H1 (cell line): ENCODE measurements at regions not wholly inside any gene's neighbourhood (a gene's known extent, or its start where the extent isn't known, plus 50 kb on each side); places are given as distances from the start of the nearest gene placed in this dataset.

Experiments used
- CTCF ChIA-PET: fragments of 300-600 bp; sonication (Branson Sonifier 250); formaldehyde crosslinking; loops from one replicate; lab custom pipeline; 2021; ENCODE audit not compliant: partially characterized antibody; lab: Charles Lee
- POLR2A ChIA-PET: fragments of 300-600 bp; sonication (Branson Sonifier 250); formaldehyde crosslinking; loops from one replicate; lab custom pipeline; 2021; ENCODE audit warnings: inconsistent platforms; ENCODE audit not compliant: partially characterized antibody; lab: Charles Lee
- DNase-seq, 2 experiments: peaks; one replicate each; pipeline versions ENCODE4 v3.0.0 to v3.0.0-alpha.2; 2010 to 2022; ENCODE audit warnings: low spot score in 2 of 2, low read depth in 1 of 2, mixed read lengths in 1 of 2
- FAIRE-seq: peaks from 2 replicates; lab custom pipeline; 2011; peaks lifted over from hg19 to GRCh38; lab: Jason Lieb, UNC
- H2AFZ ChIP-seq: 2 replicates; pipeline ENCODE4 v1.8.1; 2012; ENCODE audit warnings: low read length, inconsistent platforms
- H2AK5ac ChIP-seq: 2 replicates; pipeline ENCODE4 v1.6.1; 2013; ENCODE audit warnings: low read depth, low read length
- H2BK120ac ChIP-seq: replicated peaks from 2 replicates; pipeline ENCODE3; 2013; ENCODE audit warnings: low read depth, low read length, inconsistent platforms
- H2BK12ac ChIP-seq: 2 replicates; pipeline ENCODE4 v1.6.1; 2013; ENCODE audit warnings: low read depth, low read length
- H2BK15ac ChIP-seq: 2 replicates; pipeline ENCODE4 v1.6.1; 2013; ENCODE audit warnings: low read length
- H2BK20ac ChIP-seq: 2 replicates; pipeline ENCODE4 v1.6.1; 2013; ENCODE audit warnings: low read length
- H2BK5ac ChIP-seq: 2 replicates; pipeline ENCODE4 v1.6.1; 2013; ENCODE audit warnings: low read depth, low read length
- H3K14ac ChIP-seq: 2 replicates; pipeline ENCODE4 v1.6.1; 2013; ENCODE audit warnings: inconsistent platforms; ENCODE audit not compliant: insufficient read length
- H3K18ac ChIP-seq: 2 replicates; pipeline ENCODE4 v1.6.1; 2013; ENCODE audit warnings: low read length; ENCODE audit errors: extremely low read depth
- H3K23ac ChIP-seq: 2 replicates; pipeline ENCODE4 v1.6.1; 2013; ENCODE audit warnings: inconsistent platforms; ENCODE audit not compliant: insufficient read length
- H3K23me2 ChIP-seq: 2 replicates; pipeline ENCODE4 v1.6.1; 2013; ENCODE audit warnings: low read depth, low read length
- H3K27ac ChIP-seq: 2 replicates; pipeline ENCODE4 v1.6.1; 2011; ENCODE audit warnings: low read depth, low read length, inconsistent platforms
- H3K27me3 ChIP-seq, 4 experiments: replicated peaks in 1 of 4; 1 replicate in 1 of 4; 2 replicates in 3 of 4; pipeline versions ENCODE4 v1.6.1 to v1.8.1; 2011 to 2013; ENCODE audit warnings: low read length in 3 of 4, mild to moderate bottlenecking in 3 of 4, inconsistent platforms in 2 of 4, mixed read lengths in 2 of 4, moderate library complexity in 1 of 4; ENCODE audit not compliant: control insufficient read depth in 3 of 4, insufficient read depth in 3 of 4; ENCODE audit errors: extremely low read depth in 1 of 4
- H3K36me3 ChIP-seq, 4 experiments: 2 replicates each; pipeline versions ENCODE4 v1.6.1 to v1.8.1; 2011 to 2013; ENCODE audit warnings: mild to moderate bottlenecking in 4 of 4, low read length in 3 of 4, moderate library complexity in 2 of 4, control low read depth in 1 of 4, inconsistent platforms in 1 of 4; ENCODE audit not compliant: insufficient read depth in 4 of 4, control insufficient read depth in 2 of 4
- H3K4ac ChIP-seq: replicated peaks from 2 replicates; pipeline ENCODE3; 2013; ENCODE audit warnings: low read length, low read depth, mixed read lengths, inconsistent platforms; ENCODE audit not compliant: insufficient read length
- H3K4me1 ChIP-seq, 4 experiments: replicated peaks in 1 of 4; 1 replicate in 1 of 4; 2 replicates in 3 of 4; pipeline versions ENCODE4 v1.6.1 to v1.8.1; 2011 to 2013; ENCODE audit warnings: low read length in 3 of 4, inconsistent platforms in 2 of 4, mixed read lengths in 1 of 4; ENCODE audit not compliant: insufficient read depth in 4 of 4, control insufficient read depth in 3 of 4
- H3K4me2 ChIP-seq, 2 experiments: 2 replicates each; pipeline versions ENCODE4 v1.6.1 to v1.8.1; 2011 to 2013; ENCODE audit warnings: low read depth in 2 of 2, low read length in 2 of 2, control low read depth in 1 of 2, inconsistent platforms in 1 of 2, mild to moderate bottlenecking in 1 of 2; ENCODE audit not compliant: insufficient read depth in 1 of 2
- H3K4me3 ChIP-seq, 4 experiments: fragments of 200-600, 300-600 bp in 1 of 4; sonication (generic), shearing (Covaris generic), sonication (Bioruptor Twin) in 1 of 4; 2 replicates each; pipeline versions ENCODE4 v1.5.1 to v1.8.1; 2011 to 2016; ENCODE audit warnings: low read length in 4 of 4, low read depth in 3 of 4, control low read depth in 2 of 4, inconsistent platforms in 2 of 4, mild to moderate bottlenecking in 2 of 4, mixed read lengths in 1 of 4, moderate library complexity in 1 of 4; ENCODE audit not compliant: insufficient read depth in 2 of 4; ENCODE audit errors: extremely low read depth in 1 of 4
- H3K56ac ChIP-seq: replicated peaks from 2 replicates; pipeline ENCODE3; 2013; ENCODE audit warnings: low read depth, mild to moderate bottlenecking, mixed read lengths, low read length, inconsistent platforms; ENCODE audit not compliant: insufficient read length
- H3K79me1 ChIP-seq: 2 replicates; pipeline ENCODE4 v1.6.1; 2013; ENCODE audit warnings: low read depth, low read length, control low read depth
- H3K79me2 ChIP-seq, 2 experiments: 2 replicates each; pipeline versions ENCODE4 v1.6.1 to v1.8.1; 2012 to 2013; ENCODE audit warnings: low read length in 2 of 2, mild to moderate bottlenecking in 2 of 2, inconsistent platforms in 1 of 2; ENCODE audit not compliant: insufficient read depth in 2 of 2, control insufficient read depth in 1 of 2
- H3K9ac ChIP-seq, 4 experiments: replicated peaks in 1 of 4; 1 replicate in 1 of 4; 2 replicates in 3 of 4; pipeline versions ENCODE4 v1.6.1 to v1.8.1; 2011 to 2013; ENCODE audit warnings: low read depth in 3 of 4, low read length in 3 of 4, control low read depth in 2 of 4, mild to moderate bottlenecking in 2 of 4, moderate library complexity in 2 of 4, inconsistent platforms in 1 of 4; ENCODE audit errors: extremely low read depth in 1 of 4
- H3K9me3 ChIP-seq, 2 experiments: 2 replicates each; pipeline versions ENCODE4 v1.6.1 to v1.8.1; 2012 to 2013; ENCODE audit warnings: mild to moderate bottlenecking in 2 of 2, moderate library complexity in 2 of 2, control low read depth in 1 of 2, inconsistent platforms in 1 of 2, low read depth in 1 of 2, low read length in 1 of 2, mixed read lengths in 1 of 2; ENCODE audit not compliant: insufficient read depth in 2 of 2
- H4K20me1 ChIP-seq, 2 experiments: replicated peaks in 1 of 2; 2 replicates each; pipeline versions ENCODE3 to v1.8.1; 2011 to 2013; ENCODE audit warnings: inconsistent platforms in 2 of 2, low read length in 2 of 2, mild to moderate bottlenecking in 1 of 2; ENCODE audit not compliant: insufficient read depth in 2 of 2, control insufficient read depth in 1 of 2
- H4K5ac ChIP-seq: 2 replicates; pipeline ENCODE4 v1.6.1; 2013; ENCODE audit warnings: low read length, low read depth, mixed read lengths, inconsistent platforms; ENCODE audit not compliant: insufficient read length
- H4K8ac ChIP-seq: 2 replicates; pipeline ENCODE4 v1.8.0; 2013; ENCODE audit warnings: mild to moderate bottlenecking, moderate library complexity, low read length, inconsistent platforms; ENCODE audit not compliant: insufficient read depth; ENCODE audit errors: extremely low read depth
- H4K91ac ChIP-seq: replicated peaks from 2 replicates; pipeline ENCODE3; 2013; ENCODE audit warnings: low read length, mixed read lengths, inconsistent platforms; ENCODE audit not compliant: insufficient read length
- ASH2L ChIP-seq: fragments of 200-600, 300-600 bp; sonication (generic); IDR thresholded peaks from one replicate; pipeline ENCODE4 v1.7.1; 2017; ENCODE audit warnings: low read length
- CBX5 ChIP-seq: fragments of 300-800, 300-1000 bp; sonication (generic); IDR thresholded peaks from 2 replicates; pipeline ENCODE4 v1.7.1; 2016; ENCODE audit warnings: antibody characterized with exemption, low read length, low read depth
- CBX8 ChIP-seq: fragments of 300-800, 300-1000 bp; sonication (generic); IDR thresholded peaks from 2 replicates; pipeline ENCODE4 v1.7.1; 2016; ENCODE audit warnings: low read depth, low read length, borderline replicate concordance
- CTBP2 ChIP-seq: IDR thresholded peaks from 2 replicates; pipeline ENCODE4 v1.7.0; 2011; ENCODE audit warnings: borderline replicate concordance, mild to moderate bottlenecking, moderate library complexity, mixed read lengths, low read length; ENCODE audit not compliant: insufficient read depth, insufficient read length
- JUN ChIP-seq: IDR thresholded peaks from 2 replicates; pipeline ENCODE4 v1.6.1; 2011; ENCODE audit warnings: low read depth, mild to moderate bottlenecking, improper control_type of control experiment, low read length
- JUND ChIP-seq: IDR thresholded peaks from 2 replicates; pipeline ENCODE4 v1.6.1; 2011; ENCODE audit warnings: mild to moderate bottlenecking, improper control_type of control experiment, low read length
- NRF1 ChIP-seq: IDR thresholded peaks from 2 replicates; pipeline ENCODE4 v1.6.1; 2011; ENCODE audit warnings: mild to moderate bottlenecking, low read depth, low read length, improper control_type of control experiment
- POLR2A ChIP-seq, 2 experiments: IDR thresholded peaks; 1 replicate in 1 of 2; 2 replicates in 1 of 2; pipeline ENCODE4 v1.6.1; 2011; ENCODE audit warnings: low read depth in 2 of 2, low read length in 2 of 2, mild to moderate bottlenecking in 2 of 2; ENCODE audit errors: control extremely low read depth in 1 of 2
- RNF2 ChIP-seq: fragments of 200-900, 300-1000 bp; sonication (generic); IDR thresholded peaks from 2 replicates; pipeline ENCODE4 v1.7.1; 2016; ENCODE audit warnings: borderline replicate concordance, low read depth, mild to moderate bottlenecking, antibody characterized with exemption, low read length; ENCODE audit not compliant: poor library complexity, severe bottlenecking; ENCODE audit errors: missing control alignments
- SP1 ChIP-seq: IDR thresholded peaks from 2 replicates; pipeline ENCODE4 v1.6.1; 2011; ENCODE audit warnings: low read depth, low read length
- SRF ChIP-seq: IDR thresholded peaks from 2 replicates; pipeline ENCODE4 v1.6.1; 2011; ENCODE audit warnings: mild to moderate bottlenecking, low read depth, low read length, moderate library complexity
- TAF1 ChIP-seq: IDR thresholded peaks from 2 replicates; pipeline ENCODE4 v1.6.1; 2011; ENCODE audit warnings: mild to moderate bottlenecking, low read depth, low read length
- TBP ChIP-seq: IDR thresholded peaks from 2 replicates; pipeline ENCODE4 v1.6.1; 2011; ENCODE audit warnings: low read depth, low read length, improper control_type of control experiment
- YY1 ChIP-seq: IDR thresholded peaks from 2 replicates; pipeline ENCODE4 v1.6.1; 2011; ENCODE audit warnings: low read depth, mild to moderate bottlenecking, low read length

GRCh38 chr1:78291872-78292271 lies 198.9 kb upstream of the PTGFR start:
- Histone ChIP-seq H4K5ac (no peak overlapping the region), H4K91ac (no peak overlapping the region), H2BK120ac (no peak overlapping the region), H3K36me3 (no peaks in the 10 kb centered on the region), H3K9ac (no peak overlapping the region), H3K27ac (no peak overlapping the region), H2AFZ (no peak overlapping the region), H3K4me1 (no peaks in the 10 kb centered on the region), H3K23ac (no peak overlapping the region), H3K79me1 (no peaks in the 10 kb centered on the region), H3K79me2 (no peaks in the 10 kb centered on the region), H3K18ac (no peak overlapping the region), H2BK20ac (no peak overlapping the region), H3K9me3 (no peaks in the 10 kb centered on the region), H3K4ac (no peak overlapping the region), H3K56ac (no peak overlapping the region), H2BK12ac (no peak overlapping the region), H4K20me1 (no peaks in the 10 kb centered on the region), H2AK5ac (no peak overlapping the region), H2BK15ac (no peak overlapping the region), H4K8ac (no peak overlapping the region), H3K4me3 (no peak overlapping the region), H3K27me3 (no peaks in the 10 kb centered on the region), H3K4me2 (no peak overlapping the region), H3K14ac (no peak overlapping the region), H2BK5ac (no peak overlapping the region), H3K23me2 (no peaks in the 10 kb centered on the region)
- no peak for DNase-seq
- ChIA-PET CTCF (interaction anchor here (0.9 kb wide), 3 partner anchors 16 to 34 kb away, joined by 3 read pairs; no protein-coding TSS in a partner anchor), POLR2A (no interaction called here)
- TF ChIP-seq SP1 (no peak), CTBP2 (no peak), CBX5 (no peak), YY1 (no peak), TBP (no peak), JUN (no peak), RNF2 (no peak), POLR2A (IDR thresholded peaks at IDR 0.05; ENCODE audit: control extremely low read depth in 1 of 2, low read depth in 2 of 2, low read length in 2 of 2) (no peak), NRF1 (no peak), CBX8 (no peak), ASH2L (no peak), SRF (no peak), JUND (no peak), TAF1 (no peak)
- no peak for FAIRE-seq
